Posterior vena cava (tissue), 2 donors: ENCODE measurements at regions not wholly inside any gene's neighbourhood (a gene's known extent, or its start where the extent isn't known, plus 50 kb on each side); places are given as distances from the start of the nearest gene placed in this dataset.
"Not testable (repeated sequence)": the region's sequence is repeated elsewhere in the genome, so short reads cannot be mapped to it uniquely, and the experiment has no call there.

Experiments used
- DNase-seq: peaks from one replicate; pipeline ENCODE4 v3.0.0-alpha.2; 2020; ENCODE audit warnings: low spot score
- intact Hi-C, 2 donors: fragments of 100-400 bp; cut with DNase I; formaldehyde crosslinking; loops; one replicate each; pipeline versions ENCODE4 v1.14.1 to v1.14.2; 2022 to 2023
- donor health status: DM: yes; HTN: yes; CAD: no.
- donor health status: DM: yes; HTN: yes; CAD: no.

- intact Hi-C loops = loop anchor here in 1 of 2 donors (5.0 kb wide), 1 partner anchor 1015 kb away; no protein-coding TSS in a partner anchor
- no peak for DNase-seq
Measured at GRCh38 chr10:8262317-8262716, 207.8 kb downstream of the GATA3 start.

GRCh38 chr10:8269976-8270375 lies 215.5 kb downstream of the GATA3 start:
- intact Hi-C loops = loop anchor here in 1 of 2 donors (1.0 kb wide), 1 partner anchor 8 kb away; no protein-coding TSS in a partner anchor
- no peak for DNase-seq

- DNase-seq = no peak
- intact Hi-C loops = loop anchor here in 1 of 2 donors (2.0 kb wide), 1 partner anchor 52 kb away; no protein-coding TSS in a partner anchor
Measured at GRCh38 chr10:8272794-8273425, 218.4 kb downstream of the GATA3 start.

GRCh38 chr10:8273749-8274148 lies 219.3 kb downstream of the GATA3 start:
- no peak for DNase-seq
- intact Hi-C loops = loop anchor here in 1 of 2 donors (2.0 kb wide), 1 partner anchor 53 kb away; no protein-coding TSS in a partner anchor

- intact Hi-C loops = no loop called here
Measured at GRCh38 chr10:8275911-8276310, 221.4 kb downstream of the GATA3 start.

GRCh38 chr10:8278099-8278498 lies 223.6 kb downstream of the GATA3 start:
- no peak for DNase-seq
- intact Hi-C loops = loop anchor here in 1 of 2 donors (1.0 kb wide), 1 partner anchor 8 kb away; no protein-coding TSS in a partner anchor

More at GRCh38 chr10:8275911-8276310, 221.4 kb downstream of the GATA3 start:
- no peak for DNase-seq

- intact Hi-C loops = no loop called here
Measured at GRCh38 chr10:8279598-8279997, 225.1 kb downstream of the GATA3 start.

GRCh38 chr10:8280946-8281345 lies 226.5 kb downstream of the GATA3 start:
- intact Hi-C loops = no loop called here
- DNase-seq = no peak

More at GRCh38 chr10:8279598-8279997, 225.1 kb downstream of the GATA3 start:
- DNase-seq = no peak

- intact Hi-C loops = no loop called here
- no peak for DNase-seq
Measured at GRCh38 chr10:8282340-8282739, 227.9 kb downstream of the GATA3 start.

GRCh38 chr10:8283166-8283905 lies 228.8 kb downstream of the GATA3 start:
- DNase-seq = no peak
- intact Hi-C loops = no loop called here

- no peak for DNase-seq
- intact Hi-C loops = no loop called here
Measured at GRCh38 chr10:8283986-8284385, 229.5 kb downstream of the GATA3 start.

- intact Hi-C loops, DNase-seq: not testable (repeated sequence)
Measured at GRCh38 chr10:8285970-8286369, 231.5 kb downstream of the GATA3 start.

- no peak for DNase-seq
- intact Hi-C loops = no loop called here
Measured at GRCh38 chr10:8288600-8288999, 234.1 kb downstream of the GATA3 start.

GRCh38 chr10:8289186-8289924 lies 234.9 kb downstream of the GATA3 start:
- intact Hi-C loops = no loop called here

GRCh38 chr10:8294779-8295178 lies 240.3 kb downstream of the GATA3 start:
- DNase-seq = no peak
- intact Hi-C loops = no loop called here

More at GRCh38 chr10:8289186-8289924, 234.9 kb downstream of the GATA3 start:
- no peak for DNase-seq

- intact Hi-C loops = no loop called here
- no peak for DNase-seq
Measured at GRCh38 chr10:8295311-8295710, 240.8 kb downstream of the GATA3 start.

GRCh38 chr10:8296090-8296733 lies 241.7 kb downstream of the GATA3 start:
- intact Hi-C loops = no loop called here
- DNase-seq = no peak

GRCh38 chr10:8296734-8297101 lies 242.2 kb downstream of the GATA3 start:
- DNase-seq = no peak
- intact Hi-C loops = no loop called here

GRCh38 chr10:8297107-8297506 lies 242.6 kb downstream of the GATA3 start:
- intact Hi-C loops = no loop called here

More at GRCh38 chr10:8297107-8297506, 242.6 kb downstream of the GATA3 start:
- no peak for DNase-seq
